Chondrocyte (in vitro differentiated cells): ENCODE measurements at regions not wholly inside any gene's neighbourhood (a gene's known extent, or its start where the extent isn't known, plus 50 kb on each side); places are given as distances from the start of the nearest gene placed in this dataset.

Source experiments
- DNase-seq: peaks from one replicate; pipeline ENCODE4 v3.0.0; 2021; ENCODE audit warnings: mixed read lengths, low spot score
- H3K27ac Mint-ChIP-seq: one replicate; pipeline ENCODE4 v1.8.0; 2021; ENCODE audit warnings: mild to moderate bottlenecking, moderate library complexity, mixed read lengths; ENCODE audit not compliant: unreplicated experiment
- H3K27me3 Mint-ChIP-seq: 2 replicates; pipeline ENCODE4 v1.8.0; 2021; ENCODE audit warnings: low read depth, mixed read lengths
- H3K36me3 Mint-ChIP-seq: 2 replicates; pipeline ENCODE4 v1.8.0; 2021; ENCODE audit warnings: low read depth, mixed read lengths
- H3K4me1 Mint-ChIP-seq: 2 replicates; pipeline ENCODE4 v1.8.0; 2021; ENCODE audit warnings: low read depth, mild to moderate bottlenecking, mixed read lengths
- H3K4me3 Mint-ChIP-seq: one replicate; pipeline ENCODE4 v1.8.0; 2021; ENCODE audit warnings: mild to moderate bottlenecking, moderate library complexity, mixed read lengths; ENCODE audit not compliant: unreplicated experiment
- H3K9me3 Mint-ChIP-seq: 2 replicates; pipeline ENCODE4 v1.8.0; 2021; ENCODE audit warnings: low read depth, mixed read lengths
- CTCF ChIP-seq: fragments of 200-600 bp; sonication (generic); IDR thresholded peaks from 2 replicates; pipeline ENCODE4 v1.5.0; 2021; ENCODE audit warnings: antibody characterized with exemption, mild to moderate bottlenecking, moderate library complexity

- H3K4me3 Mint-ChIP-seq: no peak overlapping the region
- DNase-seq: no peak
- no peaks in the 10 kb centered on the region for H3K36me3 Mint-ChIP-seq
- no peaks in the 10 kb centered on the region for H3K4me1 Mint-ChIP-seq
- no peak overlapping the region for H3K27ac Mint-ChIP-seq
- H3K9me3 Mint-ChIP-seq: no peaks in the 10 kb centered on the region
- TF ChIP-seq CTCF: no peak
- no peaks in the 10 kb centered on the region for H3K27me3 Mint-ChIP-seq
Measured at GRCh38 chr15:39392469-39393047, 188.3 kb upstream of the THBS1 start.

- no peaks in the 10 kb centered on the region for H3K36me3 Mint-ChIP-seq
- no peak for TF ChIP-seq CTCF
- H3K27ac Mint-ChIP-seq: no peak overlapping the region
- no peak overlapping the region for H3K4me3 Mint-ChIP-seq
- H3K27me3 Mint-ChIP-seq: no peaks in the 10 kb centered on the region
- no peaks in the 10 kb centered on the region for H3K4me1 Mint-ChIP-seq
- no peak for DNase-seq
- no peaks in the 10 kb centered on the region for H3K9me3 Mint-ChIP-seq
Measured at GRCh38 chr15:39393575-39394335, 187.1 kb upstream of the THBS1 start.

DNA sequence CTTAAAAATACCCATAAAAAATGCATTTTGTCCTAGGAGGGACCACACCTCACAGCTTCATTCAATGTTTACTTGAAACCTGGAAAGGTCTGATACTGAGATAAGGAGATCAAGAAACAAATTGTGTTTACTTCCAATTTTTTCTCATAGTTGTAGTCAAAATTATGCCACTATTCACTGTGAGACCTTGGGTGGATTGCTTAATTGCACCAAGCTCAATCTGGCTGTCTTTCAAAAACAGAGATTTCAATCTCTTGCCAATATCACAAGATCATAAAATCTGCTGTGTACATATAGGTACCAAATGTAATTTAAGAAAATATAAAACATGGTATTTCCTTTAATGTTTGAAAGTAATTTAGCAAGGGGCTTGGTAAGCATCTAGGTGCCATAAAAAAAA is 186.4 kb upstream of the THBS1 start:
- DNase-seq: no peak
- no peaks in the 10 kb centered on the region for H3K36me3 Mint-ChIP-seq
- no peaks in the 10 kb centered on the region for H3K27me3 Mint-ChIP-seq
- no peaks in the 10 kb centered on the region for H3K4me1 Mint-ChIP-seq
- H3K4me3 Mint-ChIP-seq: no peak overlapping the region
- H3K27ac Mint-ChIP-seq: no peak overlapping the region
- no peaks in the 10 kb centered on the region for H3K9me3 Mint-ChIP-seq
- no peak for TF ChIP-seq CTCF

DNA sequence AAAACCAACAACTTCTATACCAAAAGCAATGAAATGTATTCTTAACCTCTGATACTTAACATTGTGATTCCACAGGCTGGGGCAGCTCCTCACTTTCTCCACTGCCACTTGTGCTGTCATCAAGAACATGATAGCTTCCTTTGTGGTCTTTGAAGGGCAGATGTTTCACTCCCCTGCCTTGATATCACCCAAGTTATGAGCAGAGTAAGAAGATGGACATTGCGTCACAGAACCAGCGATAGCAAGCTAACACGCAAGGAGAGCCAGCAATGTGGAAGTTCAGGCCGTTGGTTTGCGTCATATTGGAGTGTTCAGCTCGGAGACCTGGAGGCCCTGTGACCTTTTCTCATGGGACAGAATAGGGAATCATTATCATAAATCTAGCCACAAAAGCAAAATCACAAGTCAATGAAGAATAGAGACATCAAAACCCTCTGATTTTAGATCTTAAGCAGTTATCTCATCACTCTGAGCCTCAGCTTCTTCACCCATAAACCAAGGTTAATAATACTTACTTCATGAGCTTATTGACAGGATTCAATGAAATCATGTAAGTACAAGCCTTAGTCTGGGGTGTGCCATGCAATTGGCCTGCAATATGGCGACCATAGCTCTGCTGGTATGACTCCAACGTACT is 183.8 kb upstream of the THBS1 start:
- no peak overlapping the region for H3K27ac Mint-ChIP-seq
- DNase-seq: no peak
- no peak overlapping the region for H3K4me3 Mint-ChIP-seq
- H3K9me3 Mint-ChIP-seq: no peaks in the 10 kb centered on the region
- no peak for TF ChIP-seq CTCF
- H3K4me1 Mint-ChIP-seq: peaks cover 9% of the 10 kb centered on the region
- H3K36me3 Mint-ChIP-seq: no peaks in the 10 kb centered on the region
- no peaks in the 10 kb centered on the region for H3K27me3 Mint-ChIP-seq

DNA sequence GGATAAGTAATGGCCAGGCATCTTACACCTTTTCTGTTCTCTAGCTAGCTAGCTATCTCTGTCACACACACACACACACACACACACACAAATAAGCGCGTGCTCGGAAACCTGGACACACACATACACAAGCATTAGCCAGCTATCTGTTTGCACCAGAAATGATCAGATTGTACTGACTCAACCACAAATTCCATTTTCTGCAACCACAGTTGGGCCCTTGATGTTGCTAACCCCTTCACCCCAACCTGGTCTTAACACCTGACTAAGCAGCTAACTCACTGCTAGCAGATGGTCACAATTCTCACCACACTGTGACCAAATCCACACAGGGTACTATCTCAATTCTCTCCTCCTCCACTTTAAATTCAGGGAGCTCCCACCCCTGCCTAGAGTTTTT is 183.0 kb upstream of the THBS1 start:
- Mint-ChIP-seq H3K9me3 (no peaks in the 10 kb centered on the region), H3K27ac (no peak overlapping the region), H3K36me3 (no peaks in the 10 kb centered on the region), H3K4me1 (peaks cover 9% of the 10 kb centered on the region), H3K27me3 (no peaks in the 10 kb centered on the region), H3K4me3 (no peak overlapping the region)
- DNase-seq: no peak
- TF ChIP-seq CTCF: no peak
